Amniotic stem cell (primary cell): ENCODE measurements at regions not wholly inside any gene's neighbourhood (a gene's known extent, or its start where the extent isn't known, plus 50 kb on each side); places are given as distances from the start of the nearest gene placed in this dataset.

Experiments
- DNase-seq: peaks from one replicate; lab custom pipeline; 2025; lab: John Stamatoyannopoulos, UW

- no peak for DNase-seq
These were observed 51.5 kb downstream of the SST start for GRCh38 chr3:187618722-187619121.

DNA sequence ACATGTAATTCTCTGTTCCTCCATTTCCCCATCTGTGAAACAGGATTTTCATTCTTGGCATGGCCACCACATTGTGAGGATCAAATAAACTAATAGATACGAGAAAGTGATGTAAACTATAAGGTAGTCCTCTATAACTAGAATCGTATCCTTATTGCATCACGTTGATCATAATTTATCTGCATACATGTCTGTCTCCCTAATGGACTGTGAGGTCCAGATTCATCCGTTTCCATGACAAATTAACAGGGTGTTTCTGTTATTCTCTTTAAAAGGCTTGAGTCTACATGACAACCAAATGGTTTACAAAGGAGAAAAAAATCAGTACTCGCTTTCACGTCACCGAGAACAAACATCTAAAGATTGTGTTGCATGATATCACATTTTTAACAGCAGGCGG is 53.0 kb downstream of the SST start:
- DNase-seq = no peak

DNA sequence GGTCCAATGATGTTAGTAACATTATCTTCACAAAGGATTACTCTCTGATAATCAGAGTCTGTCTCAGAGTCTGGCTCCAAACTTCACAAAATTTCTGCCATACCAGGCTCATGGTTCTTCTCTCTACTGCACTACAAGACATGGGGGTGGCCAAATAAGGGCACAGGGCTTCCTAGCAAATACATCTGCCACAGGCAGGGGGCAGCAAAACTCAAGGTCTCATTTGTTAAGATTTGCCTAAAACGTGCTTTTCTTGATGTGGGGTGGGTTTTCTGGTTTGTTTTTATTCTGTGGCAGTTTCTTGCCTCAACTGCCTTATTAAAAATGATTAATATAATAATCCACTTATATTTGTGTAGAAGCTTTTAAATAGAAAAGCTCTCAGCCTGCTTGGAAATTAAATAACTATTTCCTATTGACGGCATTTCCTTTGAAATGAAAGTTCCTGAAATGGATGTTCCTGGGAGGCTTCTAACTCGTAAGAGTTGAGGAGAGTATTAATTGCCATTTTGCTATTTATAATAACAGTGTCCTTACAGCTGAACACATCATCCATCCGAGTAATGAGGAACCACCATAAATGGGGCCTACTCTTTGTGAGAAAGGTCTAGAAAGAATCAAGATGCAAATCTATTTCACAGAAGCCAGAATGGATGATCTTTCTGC is 53.8 kb downstream of the SST start:
- no peak for DNase-seq

DNA sequence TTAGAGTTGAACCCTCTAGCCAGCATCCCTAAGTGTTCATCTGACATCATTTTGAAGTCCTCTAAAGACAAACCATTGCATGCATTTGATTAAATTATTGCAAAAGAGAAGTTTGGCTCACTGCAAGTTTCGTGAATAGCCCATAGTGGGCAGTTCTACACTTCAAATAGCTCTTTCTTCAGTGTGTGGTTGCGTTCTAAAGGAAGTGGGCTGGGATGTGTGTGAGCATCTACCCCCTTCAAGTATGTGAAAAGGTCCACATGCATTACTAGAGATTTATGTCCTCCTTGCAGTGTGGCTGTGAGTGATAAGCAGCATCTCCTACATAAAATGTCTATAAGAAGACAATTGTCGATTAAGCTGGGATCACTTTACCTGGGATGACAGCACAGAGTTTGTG is 54.6 kb downstream of the SST start:
- DNase-seq = no peak

- no peak for DNase-seq
These were observed 57.5 kb downstream of the SST start for GRCh38 chr3:187612656-187613055.

DNA sequence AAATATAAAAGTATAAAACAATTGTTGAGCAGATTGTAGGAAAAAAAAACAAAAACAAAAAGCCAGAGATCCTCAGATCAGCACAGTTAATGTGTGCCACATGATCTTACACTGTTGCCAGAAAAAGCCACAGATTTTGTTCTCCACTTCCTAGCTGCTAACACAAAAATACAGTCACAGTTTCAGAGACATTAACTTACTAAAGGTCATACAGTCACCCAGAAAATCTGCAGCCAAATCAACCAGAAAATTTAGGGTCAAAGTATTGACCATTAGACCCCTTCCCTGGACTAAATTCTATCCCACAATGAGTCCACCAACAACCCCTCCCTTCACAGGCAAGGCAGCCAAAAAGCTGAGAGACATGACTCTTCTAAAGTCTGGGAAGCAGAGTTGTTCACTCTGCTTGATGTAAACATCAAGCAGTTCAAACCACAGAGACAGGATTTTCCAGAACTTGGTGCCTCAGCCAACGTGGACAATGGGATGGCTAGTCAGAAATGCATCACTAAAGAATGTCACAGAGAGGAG is 59.1 kb downstream of the SST start:
- DNase-seq = no peak

DNA sequence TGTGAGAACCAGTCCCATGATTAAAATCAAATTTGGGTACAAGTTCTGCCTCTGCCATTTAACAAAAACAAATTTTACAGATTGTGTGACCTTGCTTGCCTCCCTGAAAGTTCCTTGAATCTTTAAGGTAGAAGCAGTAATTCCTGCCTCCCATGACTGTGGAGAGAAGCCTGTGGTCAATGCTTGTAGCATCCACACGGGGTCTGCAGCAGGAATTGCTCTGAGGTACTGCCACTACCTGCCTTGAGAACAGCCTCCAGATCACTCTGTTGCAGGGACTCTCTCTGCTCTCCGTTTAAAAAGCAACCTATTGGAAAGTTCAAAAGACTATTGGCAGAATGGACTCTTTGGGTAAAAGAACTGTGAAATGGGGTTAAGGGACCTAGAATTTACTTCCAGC is 75.9 kb downstream of the SST start:
- no peak for DNase-seq

DNA sequence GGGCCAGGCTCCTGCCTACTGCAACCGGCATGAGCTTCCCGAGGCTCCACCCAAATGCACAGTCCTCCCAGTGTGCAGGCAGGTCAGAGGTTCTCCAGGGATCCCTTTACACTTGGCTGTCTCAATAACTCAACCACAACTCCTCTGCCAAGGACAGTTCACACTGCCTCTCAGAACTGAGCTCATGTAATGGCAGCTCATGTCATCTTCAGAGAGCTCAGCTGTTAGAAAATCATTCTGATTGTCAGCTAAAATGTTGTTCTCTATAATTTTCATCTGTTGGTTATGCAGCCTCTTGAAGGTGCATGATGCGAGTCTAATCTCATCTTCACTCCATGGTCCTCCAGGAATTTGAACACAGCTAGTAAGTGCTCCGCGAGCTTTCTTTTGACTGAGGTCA is 76.7 kb downstream of the SST start:
- DNase-seq = no peak

- no peak for DNase-seq
These were observed 79.2 kb downstream of the SST start for GRCh38 chr3:187590861-187591576.

DNA sequence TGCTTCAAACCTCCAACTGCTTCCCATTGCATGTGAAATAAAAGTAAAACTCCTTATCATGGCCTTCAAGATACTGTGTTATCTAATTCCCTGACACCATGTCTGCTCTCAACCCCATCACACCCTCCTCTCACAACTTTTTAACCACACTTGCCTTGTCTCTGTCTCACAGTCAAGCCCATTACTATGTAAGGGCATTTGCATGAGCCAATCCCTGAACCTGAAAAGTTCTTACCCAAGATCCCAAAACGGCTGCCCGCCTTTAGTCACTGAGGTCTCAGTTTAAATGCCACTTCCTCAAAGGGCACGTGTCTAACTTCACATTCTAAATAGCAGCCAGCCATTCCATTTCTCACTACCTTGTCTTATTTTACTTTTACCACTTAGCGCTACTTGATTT is 83.1 kb downstream of the SST start:
- no peak for DNase-seq

GRCh38 chr3:187586226-187586625 is 84.0 kb downstream of the SST start:
- DNase-seq = no peak

DNA sequence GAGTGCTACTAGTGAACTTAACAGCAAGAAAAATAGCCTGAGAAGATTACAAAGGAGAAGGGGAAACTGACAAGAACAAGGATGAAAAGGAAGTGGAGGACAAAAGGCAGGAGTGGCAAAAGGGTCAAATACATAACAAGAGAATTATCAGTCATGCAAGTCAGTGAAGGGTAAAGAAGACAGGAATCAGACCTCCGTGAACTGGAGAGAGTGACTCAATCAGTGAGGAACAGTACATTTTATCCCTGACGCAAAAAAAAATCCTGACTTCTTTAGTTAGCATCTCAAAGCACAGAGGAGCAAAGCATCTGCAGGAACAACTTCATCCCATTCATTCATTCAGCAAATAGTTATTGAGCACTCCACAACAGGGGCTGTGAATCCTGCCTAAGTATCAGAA is 97.8 kb downstream of the SST start:
- no peak for DNase-seq

- no peak for DNase-seq
These were observed 98.5 kb downstream of the SST start for GRCh38 chr3:187571701-187572100.

DNA sequence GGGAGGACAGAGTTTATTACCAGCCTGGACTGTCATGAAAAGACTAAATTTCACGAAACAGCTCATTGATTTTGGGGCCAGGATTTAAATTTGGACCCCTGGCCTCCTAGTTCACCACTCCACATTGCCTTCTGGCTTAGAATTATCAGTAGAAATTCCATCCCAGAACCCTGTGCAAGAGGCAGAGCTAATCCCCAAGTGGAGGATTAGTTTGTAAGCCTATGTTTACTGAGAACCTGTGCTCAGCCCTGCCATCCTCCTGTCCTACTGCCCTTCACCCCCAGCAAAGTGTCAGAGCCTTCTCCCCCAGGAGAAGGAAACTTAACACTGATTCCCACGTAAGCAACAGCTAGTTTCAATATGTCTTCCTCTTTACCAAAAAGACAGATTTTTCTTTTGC is 99.4 kb downstream of the SST start:
- no peak for DNase-seq

GRCh38 chr3:187568171-187568570 is 102.0 kb downstream of the SST start:
- no peak for DNase-seq

- DNase-seq = no peak
These were observed 102.5 kb downstream of the SST start for GRCh38 chr3:187567661-187568121.

GRCh38 chr3:187567021-187567420 is 103.2 kb downstream of the SST start:
- DNase-seq = no peak

DNA sequence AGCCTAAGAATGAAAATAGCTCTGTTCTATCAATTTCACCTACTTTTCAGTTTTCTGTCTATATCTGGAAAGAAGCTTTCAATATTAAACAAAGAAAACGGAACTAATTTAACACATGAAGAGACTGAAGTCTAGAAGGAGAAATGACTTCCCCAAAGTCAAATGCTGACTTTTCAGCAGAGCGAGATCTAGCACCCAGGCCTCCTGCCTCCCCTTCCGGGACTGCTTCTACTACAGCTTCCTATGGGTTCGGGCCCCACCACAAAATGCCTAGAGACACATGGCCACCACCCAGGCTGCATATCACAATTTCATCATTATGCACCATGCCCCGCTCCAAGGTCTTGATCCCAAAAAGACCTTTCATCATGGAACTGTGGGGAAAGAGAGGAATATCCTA is 104.5 kb downstream of the SST start:
- no peak for DNase-seq

- no peak for DNase-seq
These were observed 111.2 kb downstream of the SST start for GRCh38 chr3:187558990-187559389.

- no peak for DNase-seq
These were observed 118.8 kb downstream of the SST start for GRCh38 chr3:187551416-187551815.

DNA sequence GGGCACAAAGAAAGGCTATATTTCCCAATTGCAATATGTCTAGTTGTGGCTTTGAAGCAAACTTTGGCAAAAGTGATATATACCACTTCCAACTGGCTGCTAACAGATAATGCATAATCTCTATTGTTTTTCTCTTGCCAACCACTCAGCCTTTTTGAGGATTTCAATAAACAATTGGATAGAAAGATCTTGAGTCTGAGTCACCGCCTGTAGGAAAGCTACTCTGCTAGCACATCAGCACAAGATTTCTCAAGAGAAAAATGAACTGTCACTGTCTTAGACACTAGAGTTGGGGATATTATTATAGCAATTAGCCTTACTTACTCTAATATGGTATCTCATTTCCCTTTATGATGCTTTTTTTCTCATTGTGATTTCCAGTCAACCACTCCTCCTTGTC is 119.7 kb downstream of the SST start:
- no peak for DNase-seq

DNA sequence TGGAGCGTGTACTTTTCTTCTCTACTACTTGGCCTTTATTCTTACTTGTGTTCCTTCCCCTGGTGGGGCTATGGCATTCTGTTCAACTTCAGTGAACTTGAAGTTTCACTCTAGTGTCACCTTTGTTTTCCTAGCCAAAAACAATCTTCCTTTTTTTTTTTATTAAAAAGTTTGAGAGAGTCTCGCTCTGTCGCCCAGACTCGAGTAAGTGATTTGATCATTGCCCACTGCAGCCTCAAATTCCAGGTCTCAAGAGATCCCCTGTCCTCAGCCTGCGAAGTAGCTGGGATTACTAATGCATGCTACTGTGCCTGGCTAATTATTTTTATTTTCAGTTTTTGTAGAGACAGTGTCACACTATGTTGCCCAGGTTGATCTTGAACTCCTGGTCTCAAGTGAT is 124.8 kb downstream of the SST start:
- no peak for DNase-seq

GRCh38 chr3:187544326-187544725 is 125.9 kb downstream of the SST start:
- DNase-seq = no peak

DNA sequence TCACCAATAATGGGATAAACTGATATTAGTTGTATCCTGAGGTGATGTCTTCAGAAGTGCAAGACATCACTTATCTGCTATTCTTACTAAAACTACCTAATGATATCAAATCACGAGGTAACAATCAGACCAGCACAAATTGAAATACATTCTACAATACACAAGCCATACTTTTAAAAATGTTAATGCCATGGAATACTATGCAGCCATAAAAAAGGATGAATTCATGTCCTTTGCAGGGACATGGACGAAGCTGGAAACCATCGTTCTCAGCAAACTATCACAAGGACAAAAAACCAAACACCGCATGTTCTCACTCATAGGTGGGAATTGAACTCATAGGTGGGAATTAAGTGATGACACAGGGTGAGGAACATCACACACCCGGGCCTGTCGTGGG is 129.3 kb downstream of the SST start:
- no peak for DNase-seq
